ENCODE measurements at regions not wholly inside any gene's neighbourhood (a gene's known extent, or its start where the extent isn't known, plus 50 kb on each side); places are given as distances from the start of the nearest gene placed in this dataset.

- Mint-ChIP-seq H3K4me3 (no peak overlapping the region), H3K4me1 (no peaks in the 10 kb centered on the region), H3K27me3 (ENCODE audit: low read depth) (no peaks in the 10 kb centered on the region), H3K9me3 (no peaks in the 10 kb centered on the region), H3K27ac (no peak overlapping the region), H3K36me3 (ENCODE audit: insufficient read depth in 1 of 3, low read depth in 3 of 3) (no peaks in the 10 kb centered on the region)
- no peaks in the 10 kb centered on the region for H3K27me3 ChIP-seq (ENCODE audit: insufficient read depth, low read length)
- no peak overlapping the region for H3K56ac ChIP-seq (ENCODE audit: insufficient read length, low read depth, low read length)
- H3T11ph ChIP-seq (ENCODE audit: low read length), result no peak overlapping the region
- no peak overlapping the region for H2AK5ac ChIP-seq (ENCODE audit: insufficient read length, low read length)
- no CpG with 5 or more reads among the region's 4 CpGs for WGBS (ENCODE audit: extremely low coverage, insufficient read length, low lambda C conversion rate)
- no peak overlapping the region for H3K23ac ChIP-seq (ENCODE audit: insufficient read length, low read depth, low read length)
- no peak overlapping the region for H2AFZ ChIP-seq (ENCODE audit: low read length)
- H3K18ac ChIP-seq (ENCODE audit: insufficient read length, low read depth, low read length), result no peak overlapping the region
- no peak overlapping the region for H3K14ac ChIP-seq (ENCODE audit: insufficient read depth, low read length)
- H2BK15ac ChIP-seq (ENCODE audit: low read depth, low read length), result no peak overlapping the region
- no peak overlapping the region for H3K27ac ChIP-seq (ENCODE audit: insufficient read length, low read depth, low read length)
- no peak overlapping the region for H2BK12ac ChIP-seq (ENCODE audit: insufficient read length, low read depth, low read length)
- H4K20me1 ChIP-seq (ENCODE audit: control insufficient read depth, insufficient read depth, insufficient read length), result no peaks in the 10 kb centered on the region
- no peak overlapping the region for H3K4ac ChIP-seq (ENCODE audit: low read depth, low read length)
- H3K4me1 ChIP-seq (ENCODE audit: insufficient read depth, low read length), result no peaks in the 10 kb centered on the region
- no peaks in the 10 kb centered on the region for H3K79me2 ChIP-seq (ENCODE audit: insufficient read depth, low read length)
- H2BK20ac ChIP-seq (ENCODE audit: low read depth, low read length, poor library complexity, severe bottlenecking), result no peak overlapping the region
- no peak overlapping the region for H3K4me2 ChIP-seq (ENCODE audit: insufficient read depth, insufficient read length, low read length)
- H2BK5ac ChIP-seq (ENCODE audit: insufficient read length, low read length), result no peak overlapping the region
- H4K8ac ChIP-seq (replicated peaks; ENCODE audit: insufficient read length, low read depth, low read length), result no peak overlapping the region
- H4K91ac ChIP-seq (ENCODE audit: insufficient read length, low read depth, low read length), result no peak overlapping the region
- no peaks in the 10 kb centered on the region for H3K23me2 ChIP-seq (ENCODE audit: insufficient read length, low read depth, low read length, poor library complexity, severe bottlenecking)
- no peaks in the 10 kb centered on the region for H3K79me1 ChIP-seq (ENCODE audit: insufficient read depth, low read depth, low read length, poor library complexity, severe bottlenecking)
- DNase-seq, result no peak
- no peak overlapping the region for H3K9ac ChIP-seq (ENCODE audit: extremely low read depth, insufficient read length, low read length)
- no peak overlapping the region for H2BK120ac ChIP-seq (ENCODE audit: low read depth, low read length, poor library complexity, severe bottlenecking)
- H3K9me3 ChIP-seq (ENCODE audit: control insufficient read depth, low read depth, low read length), result no peaks in the 10 kb centered on the region
- no peak; the same call in 2 of the 3 replicates for TF ChIP-seq CTCF (conservative IDR thresholded peaks at IDR 0.05)
- no peak overlapping the region for H4K5ac ChIP-seq (ENCODE audit: insufficient read length, low read depth, low read length)
Observed at GRCh38 chr18:72935744-72936143, 68.0 kb upstream of the NETO1 start.

All from H9 (cell line).